Esophagus squamous epithelium (tissue), 5 donors: ENCODE measurements at regions not wholly inside any gene's neighbourhood (a gene's known extent, or its start where the extent isn't known, plus 50 kb on each side); places are given as distances from the start of the nearest gene placed in this dataset.
A peak's percentile ranks its signal among the peaks of the same experiment; 100 is the strongest.
"Not testable (repeated sequence)": the region's sequence is repeated elsewhere in the genome, so short reads cannot be mapped to it uniquely, and the experiment has no call there.

Experiments used
- DNase-seq: peaks from one replicate; lab custom pipeline; 2025; lab: John Stamatoyannopoulos, UW
- H3K27ac ChIP-seq, 4 donors: fragments of 200-600 bp; sonication (generic); one replicate each; pipeline ENCODE4 v1.5.1; 2016 to 2019; ENCODE audit warnings: mild to moderate bottlenecking in 1 of 4
- H3K27me3 ChIP-seq, 4 donors: fragments of 200-600 bp; sonication (generic); 1 replicate in 3 of 4; 2 replicates in 1 of 4; pipeline versions ENCODE4 v1.5.1 to v1.6.0; 2017 to 2021; ENCODE audit warnings: antibody characterized with exemption in 1 of 4
- H3K36me3 ChIP-seq, 3 donors: fragments of 200-600 bp; sonication (generic); one replicate each; pipeline ENCODE4 v1.5.1; 2016 to 2019
- H3K4me1 ChIP-seq, 3 donors: fragments of 200-600 bp; sonication (generic); one replicate each; pipeline ENCODE4 v1.5.1; 2017 to 2019
- H3K4me3 ChIP-seq, 4 donors: fragments of 200-600 bp; sonication (generic); 1 replicate in 3 of 4; 2 replicates in 1 of 4; pipeline ENCODE4 v1.5.1; 2016 to 2019; ENCODE audit warnings: mild to moderate bottlenecking in 2 of 4, moderate library complexity in 1 of 4
- H3K9me3 ChIP-seq, 3 donors: fragments of 200-600 bp; sonication (generic); one replicate each; pipeline ENCODE4 v1.5.1; 2016 to 2019
- CTCF ChIP-seq, 6 experiments: fragments of 450-650 bp in 4 of 6; fragments of 200-600 bp in 2 of 6; sonication (generic) in 2 of 6; IDR thresholded peaks; one replicate each; pipeline ENCODE4 v1.5.1; 2016 to 2019; ENCODE audit warnings: antibody characterized with exemption in 6 of 6, mild to moderate bottlenecking in 4 of 6, moderate library complexity in 4 of 6
- POLR2A ChIP-seq, 4 donors: fragments of 450-650 bp; IDR thresholded peaks; one replicate each; pipeline ENCODE4 v1.6.1; 2017; ENCODE audit warnings: antibody characterized with exemption in 4 of 4, mild to moderate bottlenecking in 4 of 4, moderate library complexity in 3 of 4
- WGBS, 2 donors: methylation state at CpG; one replicate each; pipeline ENCODE4 v1.1.5; 2018; 5-methylcytosine and 5-hydroxymethylcytosine counted together
- intact Hi-C: fragments of 100-400 bp; cut with DNase I; formaldehyde crosslinking; loops from one replicate; pipeline ENCODE4 v1.15.0; 2022
- donor health status: DM: yes; HTN: yes; CAD: no.

GRCh38 chr10:21352886-21353285 is 172.6 kb downstream of the SKIDA1 start:
- no peak for DNase-seq
- Histone ChIP-seq H3K27ac (no peak overlapping the region), H3K36me3 (no peaks in the 10 kb centered on the region), H3K4me3 (no peak overlapping the region), H3K27me3 (no peaks in the 10 kb centered on the region), H3K9me3 (no peaks in the 10 kb centered on the region), H3K4me1 (peaks cover 0 to 20% (median 3%) of the 10 kb centered on the region in 3 donors)
- WGBS, 2 donors = 53 to 65% methylated on average over 1 of the region's 1 CpG
- TF ChIP-seq CTCF (IDR thresholded peaks at IDR 0.05) (no peak), POLR2A (IDR thresholded peaks at IDR 0.05) (no peak)
- intact Hi-C loops = no loop called here

- WGBS, 2 donors = 75 to 77% methylated on average over 2 of the region's 2 CpGs
- H3K4me3 ChIP-seq, intact Hi-C loops, H3K27me3 ChIP-seq, DNase-seq, H3K9me3 ChIP-seq, H3K36me3 ChIP-seq, H3K27ac ChIP-seq: not testable (repeated sequence)
- H3K4me1 ChIP-seq = peaks cover 0 to 20% (median 3%) of the 10 kb centered on the region in 3 donors
These were observed 173.9 kb downstream of the SKIDA1 start for GRCh38 chr10:21351594-21351993.

GRCh38 chr10:21349912-21350286 is 175.6 kb downstream of the SKIDA1 start:
- no peak for DNase-seq
- Histone ChIP-seq H3K36me3 (no peaks in the 10 kb centered on the region), H3K27me3 (no peaks in the 10 kb centered on the region), H3K9me3 (no peaks in the 10 kb centered on the region), H3K4me3 (no peak overlapping the region), H3K4me1 (peaks cover 0 to 13% (median 3%) of the 10 kb centered on the region in 3 donors), H3K27ac (peak overlapping the region in 2 of 4 donors; percentile 2 to 23)
- TF ChIP-seq POLR2A (IDR thresholded peaks at IDR 0.05) (no peak), CTCF (IDR thresholded peaks at IDR 0.05) (no peak)
- 47 to 50% methylated on average over 3 of the region's 3 CpGs for WGBS, 2 donors
- intact Hi-C loops = no loop called here

GRCh38 chr10:21347785-21348170 is 177.7 kb downstream of the SKIDA1 start:
- no peak overlapping the region for H3K4me3 ChIP-seq
- intact Hi-C loops = no loop called here
- no peaks in the 10 kb centered on the region for H3K36me3 ChIP-seq
- no peak overlapping the region for H3K27ac ChIP-seq
- TF ChIP-seq CTCF (IDR thresholded peaks at IDR 0.05) = no peak
- TF ChIP-seq POLR2A (IDR thresholded peaks at IDR 0.05) = no peak
- no peaks in the 10 kb centered on the region for H3K27me3 ChIP-seq
- H3K9me3 ChIP-seq = no peaks in the 10 kb centered on the region
- 68 to 84% methylated on average over 2 of the region's 2 CpGs for WGBS, 2 donors
- DNase-seq = no peak
- H3K4me1 ChIP-seq = peaks cover 0 to 13% (median 3%) of the 10 kb centered on the region in 3 donors

GRCh38 chr10:21347043-21347784 is 178.3 kb downstream of the SKIDA1 start:
- DNase-seq = no peak
- no peak for TF ChIP-seq CTCF (IDR thresholded peaks at IDR 0.05)
- no peak for TF ChIP-seq POLR2A (IDR thresholded peaks at IDR 0.05)
- intact Hi-C loops = no loop called here
- H3K36me3 ChIP-seq = no peaks in the 10 kb centered on the region
- no peaks in the 10 kb centered on the region for H3K27me3 ChIP-seq
- WGBS, 2 donors = 75 to 82% methylated on average over 5 to 7 of the region's 7 CpGs
- peaks cover 0 to 13% (median 3%) of the 10 kb centered on the region in 3 donors for H3K4me1 ChIP-seq
- H3K9me3 ChIP-seq = no peaks in the 10 kb centered on the region
- H3K27ac ChIP-seq = no peak overlapping the region
- H3K4me3 ChIP-seq = no peak overlapping the region
